Adrenal gland (tissue), 9 donors: ENCODE measurements at regions not wholly inside any gene's neighbourhood (a gene's known extent, or its start where the extent isn't known, plus 50 kb on each side); places are given as distances from the start of the nearest gene placed in this dataset.

ENCODE experiments used
- DNase-seq, 7 donors: peaks; one replicate each; pipeline ENCODE4 v3.0.0-alpha.2; 2019 to 2020
- H3K27ac ChIP-seq, 5 donors: fragments of 200-600 bp; sonication (generic) in 4 of 5; 1 replicate in 3 of 5; 2 replicates in 2 of 5; pipeline versions ENCODE4 v1.5.1 to v1.8.0; 2016 to 2020; ENCODE audit warnings: mild to moderate bottlenecking in 1 of 5
- H3K27me3 ChIP-seq: fragments of 200-600 bp; 2 replicates; pipeline ENCODE4 v1.8.0; 2021
- H3K36me3 ChIP-seq, 2 donors: fragments of 200-600 bp; replicated peaks in 1 of 2; 1 replicate in 1 of 2; 2 replicates in 1 of 2; pipeline versions ENCODE4 v1.5.1 to v1.8.0; 2018 to 2022
- H3K4me1 ChIP-seq, 2 donors: fragments of 200-600 bp; replicated peaks in 1 of 2; 1 replicate in 1 of 2; 2 replicates in 1 of 2; pipeline versions ENCODE4 v1.5.1 to v1.8.0; 2018 to 2021
- H3K4me3 ChIP-seq, 4 donors: fragments of 200-600 bp; sonication (generic) in 3 of 4; one replicate each; pipeline ENCODE4 v1.5.1; 2016 to 2018
- H3K9me3 ChIP-seq, 3 donors: fragments of 200-600 bp; sonication (generic) in 1 of 3; replicated peaks in 1 of 3; 1 replicate in 2 of 3; 2 replicates in 1 of 3; pipeline versions ENCODE4 v1.5.1 to v1.8.0; 2016 to 2021
- POLR2A ChIP-seq, 2 donors: fragments of 450-650 bp; IDR thresholded peaks; one replicate each; pipeline ENCODE4 v1.6.1; 2017; ENCODE audit warnings: antibody characterized with exemption in 2 of 2, mild to moderate bottlenecking in 2 of 2, moderate library complexity in 1 of 2
- WGBS, 4 donors: extraction: QIAGEN DNeasy Blood & Tissue Kit in 2 of 4; methylation state at CpG; one replicate each; pipeline versions ENCODE4 v1.1.5 to v1.1.7; 2013 to 2017; 5-methylcytosine and 5-hydroxymethylcytosine counted together
- intact Hi-C, 2 donors: fragments of 100-400 bp; cut with DNase I; formaldehyde crosslinking; loops; one replicate each; pipeline versions ENCODE4 v1.14.1 to v1.15.0; 2022 to 2023
- TF ChIP-seq, protein P1 (sequence below), 6 experiments: fragments of 450-650 bp in 4 of 6; fragments of 200-600 bp in 2 of 6; sonication (generic) in 1 of 6; IDR thresholded peaks; 1 replicate in 5 of 6; 2 replicates in 1 of 6; pipeline versions ENCODE4 v1.5.1 to v1.8.0; 2016 to 2021; ENCODE audit warnings: antibody characterized with exemption in 6 of 6, mild to moderate bottlenecking in 2 of 6, moderate library complexity in 1 of 6
- donor health status: healthy with polysubstance abuse.
- donor health status: Bipolar disorder and iron deficiency.
- donor health status: DM: yes; HTN: yes; CAD: no.
- donor health status: DM: no; HTN: no; CAD: no.
- donor health status: DM: no; HTN: no; CAD: no.

DNA sequence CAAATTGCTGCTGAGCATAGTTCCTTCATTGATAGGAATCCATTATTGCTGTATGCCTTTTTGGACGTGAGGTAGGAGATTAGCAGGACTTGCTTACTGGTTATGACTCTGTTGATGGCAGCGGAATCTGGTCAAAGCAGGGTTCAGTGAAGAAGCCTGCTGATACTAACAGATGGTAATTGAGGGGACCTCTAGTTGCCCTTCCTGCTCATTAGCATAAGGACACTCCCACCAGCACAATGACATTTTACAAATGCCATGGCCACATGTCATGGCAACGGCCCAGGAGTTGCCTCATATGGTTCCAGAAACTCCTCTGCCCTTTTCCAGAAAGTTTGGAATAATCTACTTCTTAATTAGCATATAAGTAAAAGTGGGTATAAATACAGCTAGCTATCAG is 417.5 kb downstream of the CDC14C start:
- Histone ChIP-seq H3K36me3 (no peaks in the 10 kb centered on the region), H3K4me1 (no peaks in the 10 kb centered on the region), H3K4me3 (no peak overlapping the region), H3K27ac (no peak overlapping the region), H3K27me3 (no peaks in the 10 kb centered on the region), H3K9me3 (no peaks in the 10 kb centered on the region)
- 72 to 83% (median 78%) methylated on average over 3 of the region's 3 CpGs for WGBS, 4 donors
- TF ChIP-seq, protein P1, sequence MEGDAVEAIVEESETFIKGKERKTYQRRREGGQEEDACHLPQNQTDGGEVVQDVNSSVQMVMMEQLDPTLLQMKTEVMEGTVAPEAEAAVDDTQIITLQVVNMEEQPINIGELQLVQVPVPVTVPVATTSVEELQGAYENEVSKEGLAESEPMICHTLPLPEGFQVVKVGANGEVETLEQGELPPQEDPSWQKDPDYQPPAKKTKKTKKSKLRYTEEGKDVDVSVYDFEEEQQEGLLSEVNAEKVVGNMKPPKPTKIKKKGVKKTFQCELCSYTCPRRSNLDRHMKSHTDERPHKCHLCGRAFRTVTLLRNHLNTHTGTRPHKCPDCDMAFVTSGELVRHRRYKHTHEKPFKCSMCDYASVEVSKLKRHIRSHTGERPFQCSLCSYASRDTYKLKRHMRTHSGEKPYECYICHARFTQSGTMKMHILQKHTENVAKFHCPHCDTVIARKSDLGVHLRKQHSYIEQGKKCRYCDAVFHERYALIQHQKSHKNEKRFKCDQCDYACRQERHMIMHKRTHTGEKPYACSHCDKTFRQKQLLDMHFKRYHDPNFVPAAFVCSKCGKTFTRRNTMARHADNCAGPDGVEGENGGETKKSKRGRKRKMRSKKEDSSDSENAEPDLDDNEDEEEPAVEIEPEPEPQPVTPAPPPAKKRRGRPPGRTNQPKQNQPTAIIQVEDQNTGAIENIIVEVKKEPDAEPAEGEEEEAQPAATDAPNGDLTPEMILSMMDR (IDR thresholded peaks at IDR 0.05) = no peak
- TF ChIP-seq POLR2A (IDR thresholded peaks at IDR 0.05) = no peak
- intact Hi-C loops = no loop called here
- DNase-seq = no peak

GRCh38 chr7:49344556-49344955 is 420.2 kb downstream of the CDC14C start:
- intact Hi-C loops = no loop called here
- H3K36me3 ChIP-seq = no peaks in the 10 kb centered on the region
- no peaks in the 10 kb centered on the region for H3K27me3 ChIP-seq
- no peak overlapping the region for H3K27ac ChIP-seq
- DNase-seq = no peak
- 58 to 69% (median 66%) methylated on average over 1 of the region's 1 CpG for WGBS, 4 donors
- no peak overlapping the region for H3K4me3 ChIP-seq
- no peaks in the 10 kb centered on the region for H3K4me1 ChIP-seq
- H3K9me3 ChIP-seq = no peaks in the 10 kb centered on the region
- no peak for TF ChIP-seq POLR2A (IDR thresholded peaks at IDR 0.05)
- TF ChIP-seq, protein P1 (IDR thresholded peaks at IDR 0.05) = no peak

- H3K27ac ChIP-seq = no peak overlapping the region
- DNase-seq = no peak
- 59 to 72% (median 66%) methylated on average over 1 of the region's 1 CpG for WGBS, 4 donors
- H3K9me3 ChIP-seq = no peaks in the 10 kb centered on the region
- no peaks in the 10 kb centered on the region for H3K27me3 ChIP-seq
- H3K36me3 ChIP-seq = no peaks in the 10 kb centered on the region
- intact Hi-C loops = no loop called here
- no peak overlapping the region for H3K4me3 ChIP-seq
- no peaks in the 10 kb centered on the region for H3K4me1 ChIP-seq
- TF ChIP-seq, protein P1 (IDR thresholded peaks at IDR 0.05) = no peak
Observed at GRCh38 chr7:49346195-49346899, 422.0 kb downstream of the CDC14C start.

GRCh38 chr7:49367072-49367471 is 406.4 kb upstream of the VWC2 start:
- no peak for TF ChIP-seq POLR2A (IDR thresholded peaks at IDR 0.05)
- TF ChIP-seq, protein P1 (IDR thresholded peaks at IDR 0.05) = no peak
- no peak overlapping the region for H3K4me3 ChIP-seq
- no peaks in the 10 kb centered on the region for H3K27me3 ChIP-seq
- intact Hi-C loops = no loop called here
- DNase-seq = no peak
- H3K27ac ChIP-seq = no peak overlapping the region
- H3K4me1 ChIP-seq = no peaks in the 10 kb centered on the region
- WGBS, 4 donors = 44 to 59% (median 57%) methylated on average over 2 of the region's 2 CpGs
- no peaks in the 10 kb centered on the region for H3K36me3 ChIP-seq
- H3K9me3 ChIP-seq = no peaks in the 10 kb centered on the region
